ENCODE measurements at regions not wholly inside any gene's neighbourhood (a gene's known extent, or its start where the extent isn't known, plus 50 kb on each side); places are given as distances from the start of the nearest gene placed in this dataset.

- no peaks in the 10 kb centered on the region for H3K79me2 ChIP-seq (ENCODE audit: control insufficient read depth, insufficient read depth, low read length)
- ATAC-seq: no peak
- no peak overlapping the region for H3K27ac ChIP-seq (ENCODE audit: control insufficient read depth, insufficient read depth)
- no peaks in the 10 kb centered on the region for H4K20me1 ChIP-seq (ENCODE audit: control insufficient read depth, insufficient read depth)
- DNase-seq (ENCODE audit: low read depth, low spot score): no peak
- POLR2A ChIA-PET: no interaction called here
- BruUV-seq (replicated peaks): no TSS peak
- no peak overlapping the region for H3K9ac ChIP-seq (ENCODE audit: control insufficient read depth, insufficient read depth, low read length)
- SMC1A ChIA-PET (ENCODE audit: uncharacterized antibody, unreplicated experiment): interaction anchor here (0.7 kb wide), 1 partner anchor 30 kb away, joined by 3 read pairs; no protein-coding TSS in a partner anchor
- no peaks in the 10 kb centered on the region for H3K36me3 ChIP-seq (ENCODE audit: control insufficient read depth in 2 of 2, insufficient read depth in 2 of 2, low read length in 1 of 2)
- in situ Hi-C loops (cut with MboI) (no loop called here), intact Hi-C loops (cut with micrococcal nuclease; ENCODE audit: unreplicated experiment) (no loop called here)
- H3K4me1 ChIP-seq (ENCODE audit: control insufficient read depth, insufficient read depth, low read length): no peaks in the 10 kb centered on the region
- no peak overlapping the region for H3K4me3 ChIP-seq
- 0% methylated on average over 1 of the region's 2 CpGs for WGBS (ENCODE audit: insufficient coverage, insufficient replicate concordance, low lambda C conversion rate, missing lambda C conversion rate)
- H3K9me3 ChIP-seq (replicated peaks; ENCODE audit: control insufficient read depth, insufficient read depth, low read length): no peaks in the 10 kb centered on the region
- H2AFZ ChIP-seq (ENCODE audit: control insufficient read depth, low read depth, low read length): no peak overlapping the region
- no peak for FAIRE-seq
- H3K27me3 ChIP-seq (replicated peaks in 1 of 2; ENCODE audit: control insufficient read depth in 2 of 2, insufficient read depth in 2 of 2, low read length in 1 of 2): no peaks in the 10 kb centered on the region
- RAD21 ChIA-PET (ENCODE audit: unreplicated experiment): no interaction called here
- CTCF ChIA-PET: no interaction called here
- H3K4me2 ChIP-seq (ENCODE audit: control insufficient read depth, insufficient read depth): no peak overlapping the region
- TF ChIP-seq YY1 (IDR thresholded peaks at IDR 0.05; ENCODE audit: low read depth, low read length) (no peak), NKRF (conservative IDR thresholded peaks at IDR 0.05) (no peak), EP300 (IDR thresholded peaks at IDR 0.05; ENCODE audit: borderline replicate concordance in 1 of 2, control insufficient read depth in 1 of 2, low read depth in 2 of 2, low read length in 2 of 2) (no peak), BCLAF1 (IDR thresholded peaks at IDR 0.05) (no peak), PKNOX1 (IDR thresholded peaks at IDR 0.05) (no peak), HDAC6 (IDR thresholded peaks at IDR 0.05; ENCODE audit: unreplicated experiment) (no peak), ZBTB33 (IDR thresholded peaks at IDR 0.05) (no peak), TCF12 (IDR thresholded peaks at IDR 0.05; ENCODE audit: low read depth, low read length) (no peak), PBX3 (IDR thresholded peaks at IDR 0.05; ENCODE audit: insufficient replicate concordance, low read depth, low read length) (no peak), TCF7 (IDR thresholded peaks at IDR 0.05; ENCODE audit: borderline replicate concordance) (no peak), SMAD5 (IDR thresholded peaks at IDR 0.05; ENCODE audit: low read depth) (no peak), IRF4 (IDR thresholded peaks at IDR 0.05; ENCODE audit: low read depth, low read length) (no peak)
These were observed 378.3 kb downstream of the BRINP1 start for GRCh38 chr9:118990949-118991348.

Data from GM12878 (cell line).